ENCODE measurements at regions not wholly inside any gene's neighbourhood (a gene's known extent, or its start where the extent isn't known, plus 50 kb on each side); places are given as distances from the start of the nearest gene placed in this dataset.

GRCh38 chr5:117682416-117682815 lies 1107.8 kb upstream of the SEMA6A start:
- intact Hi-C loops (cut with DNase I) = no loop called here
- no peak for DNase-seq (ENCODE audit: missing footprints)
- ATAC-seq = no peak

GRCh38 chr5:117681431-117682254 lies 1107.0 kb upstream of the SEMA6A start:
- ATAC-seq = no peak
- intact Hi-C loops (cut with DNase I) = no loop called here
- no peak for DNase-seq (ENCODE audit: missing footprints)

- no peak for ATAC-seq
- intact Hi-C loops (cut with DNase I) = no loop called here
Observed at GRCh38 chr5:117680426-117680825, 1105.8 kb upstream of the SEMA6A start.

GRCh38 chr5:117679046-117679445 lies 1104.4 kb upstream of the SEMA6A start:
- DNase-seq (ENCODE audit: missing footprints) = no peak
- ATAC-seq = no peak
- intact Hi-C loops (cut with DNase I) = no loop called here

More at GRCh38 chr5:117680426-117680825, 1105.8 kb upstream of the SEMA6A start:
- no peak for DNase-seq (ENCODE audit: missing footprints)

- ATAC-seq (no peak), DNase-seq (ENCODE audit: missing footprints) (no peak)
- intact Hi-C loops (cut with DNase I) = no loop called here
Observed at GRCh38 chr5:117675646-117676045, 1101.0 kb upstream of the SEMA6A start.

GRCh38 chr5:117671551-117671950 lies 1096.9 kb upstream of the SEMA6A start:
- no peak for DNase-seq (ENCODE audit: missing footprints)
- intact Hi-C loops (cut with DNase I) = no loop called here
- ATAC-seq = no peak

- no peak for ATAC-seq
- no peak for DNase-seq (ENCODE audit: missing footprints)
- intact Hi-C loops (cut with DNase I) = no loop called here
Observed at GRCh38 chr5:117667105-117667504, 1092.5 kb upstream of the SEMA6A start.

GRCh38 chr5:117665121-117665520 lies 1090.5 kb upstream of the SEMA6A start:
- intact Hi-C loops (cut with DNase I) = no loop called here
- no peak for ATAC-seq

GRCh38 chr5:117662361-117662760 lies 1087.7 kb upstream of the SEMA6A start:
- DNase-seq (ENCODE audit: missing footprints) = no peak
- intact Hi-C loops (cut with DNase I) = no loop called here

More at GRCh38 chr5:117665121-117665520, 1090.5 kb upstream of the SEMA6A start:
- no peak for DNase-seq (ENCODE audit: missing footprints)

GRCh38 chr5:117657541-117657940 lies 1082.9 kb upstream of the SEMA6A start:
- DNase-seq (ENCODE audit: missing footprints) = no peak
- ATAC-seq = no peak
- intact Hi-C loops (cut with DNase I) = no loop called here

More at GRCh38 chr5:117662361-117662760, 1087.7 kb upstream of the SEMA6A start:
- ATAC-seq = no peak

GRCh38 chr5:117652958-117653280 lies 1078.3 kb upstream of the SEMA6A start:
- DNase-seq (ENCODE audit: missing footprints) (no peak), ATAC-seq (no peak)
- intact Hi-C loops (cut with DNase I) = no loop called here

- ATAC-seq (no peak), DNase-seq (ENCODE audit: missing footprints) (no peak)
- intact Hi-C loops (cut with DNase I) = no loop called here
Observed at GRCh38 chr5:117652036-117652957, 1077.7 kb upstream of the SEMA6A start.

- DNase-seq (ENCODE audit: missing footprints) = no peak
- ATAC-seq = no peak
- intact Hi-C loops (cut with DNase I) = no loop called here
Observed at GRCh38 chr5:117649821-117650220, 1075.2 kb upstream of the SEMA6A start.

GRCh38 chr5:117645400-117645799 lies 1070.8 kb upstream of the SEMA6A start:
- ATAC-seq = no peak
- intact Hi-C loops (cut with DNase I) = no loop called here
- DNase-seq (ENCODE audit: missing footprints) = no peak

- intact Hi-C loops (cut with DNase I) = no loop called here
- DNase-seq (ENCODE audit: missing footprints) = no peak
- ATAC-seq = no peak
Observed at GRCh38 chr5:117638581-117638980, 1064.0 kb upstream of the SEMA6A start.

GRCh38 chr5:117633093-117633492 lies 1058.5 kb upstream of the SEMA6A start:
- ATAC-seq = no peak
- no peak for DNase-seq (ENCODE audit: missing footprints)
- intact Hi-C loops (cut with DNase I) = no loop called here

GRCh38 chr5:117624201-117624600 lies 1049.6 kb upstream of the SEMA6A start:
- intact Hi-C loops (cut with DNase I) = no loop called here
- DNase-seq (ENCODE audit: missing footprints) = no peak
- no peak for ATAC-seq

- no peak for DNase-seq (ENCODE audit: missing footprints)
- no peak for ATAC-seq
- intact Hi-C loops (cut with DNase I) = no loop called here
Observed at GRCh38 chr5:117623042-117623805, 1048.6 kb upstream of the SEMA6A start.

- no peak for ATAC-seq
- no peak for DNase-seq (ENCODE audit: missing footprints)
- intact Hi-C loops (cut with DNase I) = no loop called here
Observed at GRCh38 chr5:117621921-117622320, 1047.3 kb upstream of the SEMA6A start.
